NB4 (cell line): ENCODE measurements at regions not wholly inside any gene's neighbourhood (a gene's known extent, or its start where the extent isn't known, plus 50 kb on each side); places are given as distances from the start of the nearest gene placed in this dataset.

Experiments used
- MYC ChIP-seq: IDR thresholded peaks from 2 replicates; pipeline ENCODE4 v1.6.1; 2011; ENCODE audit warnings: low read depth, low read length
- POLR2A ChIP-seq: IDR thresholded peaks from 2 replicates; pipeline ENCODE4 v1.6.1; 2011; ENCODE audit warnings: mild to moderate bottlenecking; ENCODE audit not compliant: insufficient read length; ENCODE audit errors: extremely low read depth
- TF ChIP-seq, protein P1 (sequence below): IDR thresholded peaks from one replicate; pipeline ENCODE4 v1.5.1; 2012; ENCODE audit warnings: low read depth, low read length

DNA sequence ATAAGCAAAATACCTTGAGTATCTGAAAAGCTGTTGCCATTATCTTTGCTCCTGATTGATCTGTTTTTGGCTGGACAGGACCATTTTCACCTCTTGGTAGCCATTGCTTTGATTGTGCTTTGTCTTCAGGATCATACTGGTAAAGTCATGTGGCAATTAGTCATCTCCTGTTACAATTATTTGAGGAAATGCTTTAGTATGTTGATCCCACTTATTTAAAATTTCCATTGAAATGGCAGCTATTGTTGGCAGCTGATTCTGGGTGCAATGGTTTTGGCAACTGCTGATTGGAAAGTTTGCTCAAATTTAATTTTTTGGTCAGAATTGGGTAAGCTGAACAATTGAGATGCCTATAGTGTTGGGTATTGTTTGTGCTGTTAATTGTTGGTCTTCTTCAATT, 238.3 kb upstream of the TLL1 start:
- TF ChIP-seq, protein P1, sequence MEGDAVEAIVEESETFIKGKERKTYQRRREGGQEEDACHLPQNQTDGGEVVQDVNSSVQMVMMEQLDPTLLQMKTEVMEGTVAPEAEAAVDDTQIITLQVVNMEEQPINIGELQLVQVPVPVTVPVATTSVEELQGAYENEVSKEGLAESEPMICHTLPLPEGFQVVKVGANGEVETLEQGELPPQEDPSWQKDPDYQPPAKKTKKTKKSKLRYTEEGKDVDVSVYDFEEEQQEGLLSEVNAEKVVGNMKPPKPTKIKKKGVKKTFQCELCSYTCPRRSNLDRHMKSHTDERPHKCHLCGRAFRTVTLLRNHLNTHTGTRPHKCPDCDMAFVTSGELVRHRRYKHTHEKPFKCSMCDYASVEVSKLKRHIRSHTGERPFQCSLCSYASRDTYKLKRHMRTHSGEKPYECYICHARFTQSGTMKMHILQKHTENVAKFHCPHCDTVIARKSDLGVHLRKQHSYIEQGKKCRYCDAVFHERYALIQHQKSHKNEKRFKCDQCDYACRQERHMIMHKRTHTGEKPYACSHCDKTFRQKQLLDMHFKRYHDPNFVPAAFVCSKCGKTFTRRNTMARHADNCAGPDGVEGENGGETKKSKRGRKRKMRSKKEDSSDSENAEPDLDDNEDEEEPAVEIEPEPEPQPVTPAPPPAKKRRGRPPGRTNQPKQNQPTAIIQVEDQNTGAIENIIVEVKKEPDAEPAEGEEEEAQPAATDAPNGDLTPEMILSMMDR = no peak
- no peak for TF ChIP-seq POLR2A
- TF ChIP-seq MYC = no peak
